GM21423 (cell line): ENCODE measurements at regions not wholly inside any gene's neighbourhood (a gene's known extent, or its start where the extent isn't known, plus 50 kb on each side); places are given as distances from the start of the nearest gene placed in this dataset.
"Not testable (repeated sequence)": the region's sequence is repeated elsewhere in the genome, so short reads cannot be mapped to it uniquely, and the experiment has no call there.

Experiments used
- ATAC-seq: cut with Tn5 transposase; IDR thresholded peaks from one replicate; pipeline ENCODE4 v1.9.1; 2021; ENCODE audit warnings: mild to moderate bottlenecking, moderate library complexity; ENCODE audit not compliant: unreplicated experiment

DNA sequence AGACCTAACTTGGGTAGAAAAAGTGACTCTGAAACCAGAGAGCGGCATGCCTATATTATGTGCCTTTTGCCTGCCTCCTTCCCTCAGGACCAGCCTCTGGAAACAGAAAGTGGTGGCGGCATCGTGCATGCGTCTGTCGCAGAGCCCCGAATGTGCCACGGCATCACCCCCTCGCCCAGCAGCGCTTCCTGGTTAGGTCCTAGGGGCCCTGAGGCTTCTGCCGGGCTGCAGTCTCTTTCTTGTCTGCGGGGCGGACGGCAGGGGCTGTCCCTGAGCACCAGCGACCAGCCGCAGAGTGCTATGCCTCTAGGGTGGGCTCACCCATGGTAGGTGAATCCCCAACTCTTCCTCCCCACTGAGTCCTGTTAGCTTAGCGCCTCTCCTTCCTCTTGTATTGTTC, 68.7 kb downstream of the VSIG4 start:
- no peak for ATAC-seq

DNA sequence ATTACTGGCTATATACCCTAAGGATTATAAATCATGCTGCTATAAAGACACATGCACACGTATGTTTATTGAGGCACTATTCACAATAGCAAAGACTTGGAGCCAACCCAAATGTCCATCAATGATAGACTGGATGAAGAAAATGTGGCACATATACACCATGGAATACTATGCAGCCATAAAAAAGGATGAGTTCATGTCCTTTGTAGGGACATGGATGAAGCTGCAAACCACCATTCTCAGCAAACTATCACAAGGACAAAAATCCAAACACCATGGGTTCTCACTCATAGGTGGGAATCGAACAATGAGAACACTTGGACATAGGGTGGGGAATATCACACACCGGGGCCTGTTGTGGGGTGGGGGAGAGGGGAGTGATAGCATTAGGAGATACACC, 72.7 kb downstream of the VSIG4 start:
- not testable (repeated sequence) for ATAC-seq

DNA sequence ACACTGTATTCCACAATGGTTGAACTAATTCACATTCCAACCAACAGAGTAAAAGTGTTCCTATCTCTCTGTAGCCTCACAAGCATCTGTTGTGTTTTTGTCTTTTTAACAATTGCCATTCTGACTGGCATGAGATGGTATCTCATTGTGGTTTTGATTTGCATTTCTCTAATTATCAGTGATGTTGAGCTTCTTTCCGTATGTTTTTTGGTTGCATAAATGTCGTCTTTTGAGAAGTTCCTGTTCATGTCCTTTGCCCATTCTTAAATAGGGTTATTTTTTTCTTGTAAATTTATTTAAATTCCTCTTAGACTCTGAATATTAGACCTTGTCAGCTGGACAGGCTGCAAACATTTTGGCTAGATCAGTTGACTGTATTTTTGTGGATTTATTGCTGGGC, 78.2 kb downstream of the VSIG4 start:
- ATAC-seq: no peak

DNA sequence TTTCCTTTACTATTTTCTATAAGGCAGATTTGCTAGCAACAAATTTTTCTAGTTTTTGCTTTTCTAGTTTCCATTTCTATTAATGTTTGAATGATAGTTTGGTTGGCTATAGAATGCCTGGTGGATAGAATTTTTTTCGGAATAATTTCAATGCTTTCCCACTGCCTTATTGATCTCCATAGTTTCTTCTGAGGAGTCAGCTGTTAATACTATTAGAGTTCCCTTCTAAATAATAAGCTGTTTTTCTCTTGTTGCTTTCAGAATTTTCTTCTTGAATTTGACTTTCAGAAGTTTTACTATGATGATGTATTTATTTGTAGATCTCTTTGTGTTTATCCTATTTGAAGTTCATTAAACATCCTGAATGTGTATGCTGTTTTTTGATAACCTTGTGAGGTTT, 91.8 kb downstream of the VSIG4 start:
- ATAC-seq: no peak

DNA sequence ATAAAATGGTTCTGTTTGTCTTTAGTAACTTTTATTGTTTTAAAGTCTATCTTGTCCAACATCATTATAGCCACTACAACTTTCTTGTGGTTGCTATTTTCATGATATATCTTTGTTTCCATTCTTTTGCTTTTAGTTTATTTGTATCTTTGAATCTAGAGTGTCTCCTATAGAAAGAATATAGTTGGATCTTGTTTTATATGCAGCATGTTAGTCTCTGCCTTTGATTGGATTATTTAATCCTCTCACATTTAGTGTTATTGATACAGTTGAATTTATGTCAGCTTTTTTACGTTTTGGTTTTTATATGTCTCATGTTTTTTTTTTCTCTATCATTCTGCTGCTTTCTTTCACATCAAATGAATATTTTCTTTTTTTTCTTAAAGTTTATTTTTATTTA, 98.1 kb downstream of the VSIG4 start:
- no peak for ATAC-seq

DNA sequence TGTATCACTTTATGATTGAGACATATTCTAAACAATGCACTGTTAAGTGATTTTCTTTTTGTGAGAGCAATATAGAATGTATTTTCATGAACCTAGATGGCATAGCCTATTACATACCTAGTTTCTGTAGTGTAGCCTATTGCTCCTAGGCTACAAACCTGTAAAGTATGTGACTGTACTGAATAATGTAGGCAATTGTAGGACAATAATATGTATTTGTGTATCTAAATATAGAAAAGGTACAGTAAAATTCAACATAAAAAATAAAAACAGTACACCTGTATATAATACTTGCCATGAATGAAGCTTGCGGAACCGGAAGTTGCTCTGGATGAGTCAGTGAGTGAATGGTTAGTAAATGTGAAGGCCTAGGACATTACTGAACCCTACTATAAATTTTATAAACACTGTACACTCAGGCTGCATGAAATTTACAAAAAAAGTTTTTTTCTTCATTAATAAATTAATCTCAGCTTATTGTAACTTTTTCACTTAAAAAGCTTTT, 106.7 kb downstream of the VSIG4 start:
- no peak for ATAC-seq

DNA sequence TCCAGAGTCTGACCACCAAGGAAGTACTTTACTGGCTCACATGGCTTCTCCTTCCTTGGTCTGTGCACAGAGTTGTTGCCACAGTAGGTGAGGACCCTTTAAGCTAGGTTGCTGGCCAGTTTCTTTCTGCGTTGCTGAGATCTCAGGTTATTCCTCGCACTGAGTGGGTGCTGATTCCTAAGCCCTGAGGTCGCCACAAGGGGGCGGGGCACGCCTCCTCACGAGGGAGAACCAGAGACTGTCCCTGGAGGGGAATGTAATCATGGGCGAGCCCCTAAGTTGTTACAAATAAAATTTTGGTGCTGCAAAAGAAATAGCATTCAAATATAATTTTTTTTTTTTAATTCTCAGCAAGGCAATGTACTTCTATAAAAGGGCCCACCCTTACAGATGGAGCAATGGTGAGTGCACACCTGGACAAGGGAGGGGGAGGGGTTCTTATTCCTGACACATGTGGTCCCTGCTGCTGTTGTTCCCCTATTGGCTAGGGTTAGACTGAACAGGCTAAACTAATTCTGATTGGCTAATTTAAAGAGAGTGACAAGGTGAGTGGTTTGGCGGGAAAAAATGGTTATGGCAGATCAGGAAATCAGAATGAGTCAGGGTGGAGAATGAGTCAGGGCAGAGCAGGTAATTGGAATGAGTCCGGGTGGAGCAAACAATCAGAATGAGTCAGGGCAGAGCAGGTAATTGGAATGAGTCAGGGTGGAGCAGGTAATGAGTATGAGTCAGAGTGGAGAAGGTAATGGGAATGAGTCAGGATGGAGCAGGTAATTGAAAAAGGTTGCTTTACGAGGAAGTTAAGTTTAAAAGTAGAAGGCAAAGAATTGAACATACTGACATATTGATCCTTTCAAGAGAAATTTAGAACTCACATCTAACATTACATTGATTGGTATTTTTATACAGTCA, 107.5 kb downstream of the VSIG4 start:
- no peak for ATAC-seq

- ATAC-seq: no peak
Observed at GRCh38 chrX:65928522-65928921, 111.4 kb downstream of the VSIG4 start.

GRCh38 chrX:65927386-65927785, 112.5 kb downstream of the VSIG4 start:
- ATAC-seq: not testable (repeated sequence)

DNA sequence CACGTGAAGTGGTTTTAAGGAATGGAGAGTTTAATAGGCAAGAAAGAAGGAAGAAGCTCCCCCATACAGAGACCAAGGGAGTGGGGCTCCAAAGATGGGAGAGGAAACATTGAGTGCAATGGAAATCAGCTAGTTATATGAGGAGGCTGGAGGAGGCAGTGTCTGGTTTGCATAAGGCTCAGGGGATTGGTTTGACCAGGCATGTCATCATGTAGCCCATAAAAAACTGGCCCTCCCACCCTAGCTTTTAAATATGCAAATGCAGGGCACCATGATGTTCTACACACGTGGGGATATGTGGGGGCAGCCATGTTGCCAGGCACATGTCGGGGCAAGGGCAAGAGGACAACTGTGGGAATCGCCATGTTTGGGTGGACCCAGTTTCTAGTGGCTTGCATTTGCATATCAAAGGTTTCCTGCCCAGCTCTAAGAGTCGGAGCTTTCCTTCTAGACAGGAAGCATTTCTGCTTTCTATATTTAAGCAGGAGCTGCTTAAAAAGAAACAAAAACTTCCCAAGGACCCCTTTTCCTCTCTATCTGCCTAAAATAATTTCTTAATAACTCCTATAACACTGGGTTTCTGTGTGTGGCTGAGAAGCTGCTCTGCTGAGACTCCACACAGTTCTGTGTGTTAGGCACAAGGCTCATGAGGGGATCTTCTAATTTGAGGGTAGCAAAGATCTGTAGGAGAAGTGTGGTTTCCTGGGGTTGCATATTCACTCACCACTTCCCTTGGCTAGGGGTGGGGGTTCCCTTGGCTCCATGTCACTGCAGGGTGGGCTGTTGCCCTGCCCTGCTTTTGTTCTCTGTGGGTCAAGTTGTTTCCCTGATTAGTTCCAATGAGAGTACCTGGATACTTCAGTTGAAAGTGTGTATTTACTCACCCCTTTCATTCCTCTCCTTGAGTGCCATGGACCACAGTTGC, 113.5 kb downstream of the VSIG4 start:
- ATAC-seq: peak; percentile 79

- ATAC-seq: no peak
Observed at GRCh38 chrX:65925592-65925991, 114.3 kb downstream of the VSIG4 start.

DNA sequence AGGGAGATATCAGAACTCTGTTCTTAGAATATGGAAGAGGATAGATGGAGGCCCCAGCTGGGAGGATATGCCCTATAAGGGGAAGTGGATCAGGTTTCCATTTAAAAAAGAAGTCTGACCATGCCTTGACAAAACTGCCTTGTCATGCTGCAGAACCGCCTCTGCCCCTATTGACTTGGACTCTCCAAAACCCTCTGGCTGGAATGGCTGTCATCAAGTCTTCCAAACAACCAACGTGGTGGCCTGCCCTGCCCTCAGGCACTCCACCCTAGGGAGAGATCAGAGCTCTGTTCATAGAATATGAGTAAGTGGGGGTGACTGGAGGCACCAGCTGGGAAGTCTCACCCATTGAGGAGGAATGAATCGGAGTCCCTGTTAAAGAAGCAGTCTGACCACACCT, 114.9 kb downstream of the VSIG4 start:
- no peak for ATAC-seq

GRCh38 chrX:65921363-65921762, 118.5 kb downstream of the VSIG4 start:
- no peak for ATAC-seq

DNA sequence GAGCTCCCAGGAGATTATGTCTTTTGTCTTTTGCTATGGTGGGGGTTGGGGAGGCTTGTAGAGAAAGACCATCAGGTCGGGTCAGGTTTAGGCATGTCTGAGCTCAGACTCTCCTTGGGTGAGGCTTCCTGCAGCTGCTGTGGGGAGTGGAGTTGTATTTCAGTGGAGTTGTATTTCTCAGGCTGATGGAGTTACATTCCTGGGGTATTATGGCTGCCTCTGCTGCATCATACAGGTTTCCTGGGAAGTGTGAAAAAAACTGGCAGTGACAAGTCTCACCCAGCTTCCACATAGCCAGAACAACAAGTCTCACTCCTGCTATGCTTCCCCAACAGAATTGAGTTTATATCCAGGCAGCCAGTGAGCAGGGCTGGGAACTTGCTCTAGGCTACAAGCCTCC, 119.3 kb downstream of the VSIG4 start:
- ATAC-seq: no peak

GRCh38 chrX:65910899-65911298, 129.0 kb downstream of the VSIG4 start:
- no peak for ATAC-seq

DNA sequence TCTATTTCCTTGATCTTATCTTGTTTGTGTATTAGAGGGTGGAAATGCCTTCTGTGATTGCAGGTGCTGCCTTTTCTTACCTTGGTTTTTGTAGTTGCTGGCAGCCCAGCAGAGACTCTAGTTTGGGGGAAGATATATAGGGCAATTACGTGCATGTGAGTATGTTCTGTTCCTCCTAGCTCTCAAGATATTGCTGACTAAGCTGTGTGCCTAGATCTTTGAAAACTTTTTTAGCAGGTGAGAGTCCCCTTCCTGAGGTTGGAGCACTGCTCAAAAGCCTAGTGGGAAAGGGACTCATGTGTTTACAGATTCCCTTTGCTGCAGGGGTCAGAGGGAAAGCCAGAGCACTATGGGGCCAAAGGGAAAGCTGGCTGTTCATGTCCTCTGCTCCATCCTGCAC, 136.1 kb downstream of the VSIG4 start:
- no peak for ATAC-seq

DNA sequence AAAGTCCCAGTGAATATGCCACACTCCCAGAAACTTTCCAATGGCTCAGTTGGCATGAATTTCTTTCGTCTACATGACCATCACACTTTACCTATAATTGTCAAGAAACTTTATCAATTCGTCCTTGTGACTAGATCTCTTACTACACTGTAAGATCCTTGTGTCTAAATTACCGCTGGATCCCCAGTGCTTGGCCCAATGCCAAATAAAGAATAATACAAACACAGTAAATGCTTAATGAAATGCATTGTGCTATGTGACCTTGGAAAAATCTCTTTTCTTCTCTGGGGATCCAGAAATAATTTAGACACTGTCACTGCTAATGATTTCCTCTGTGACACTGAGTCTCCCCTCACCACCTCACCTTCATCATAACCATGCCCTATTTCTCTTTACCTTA, 137.9 kb downstream of the VSIG4 start:
- ATAC-seq: no peak

DNA sequence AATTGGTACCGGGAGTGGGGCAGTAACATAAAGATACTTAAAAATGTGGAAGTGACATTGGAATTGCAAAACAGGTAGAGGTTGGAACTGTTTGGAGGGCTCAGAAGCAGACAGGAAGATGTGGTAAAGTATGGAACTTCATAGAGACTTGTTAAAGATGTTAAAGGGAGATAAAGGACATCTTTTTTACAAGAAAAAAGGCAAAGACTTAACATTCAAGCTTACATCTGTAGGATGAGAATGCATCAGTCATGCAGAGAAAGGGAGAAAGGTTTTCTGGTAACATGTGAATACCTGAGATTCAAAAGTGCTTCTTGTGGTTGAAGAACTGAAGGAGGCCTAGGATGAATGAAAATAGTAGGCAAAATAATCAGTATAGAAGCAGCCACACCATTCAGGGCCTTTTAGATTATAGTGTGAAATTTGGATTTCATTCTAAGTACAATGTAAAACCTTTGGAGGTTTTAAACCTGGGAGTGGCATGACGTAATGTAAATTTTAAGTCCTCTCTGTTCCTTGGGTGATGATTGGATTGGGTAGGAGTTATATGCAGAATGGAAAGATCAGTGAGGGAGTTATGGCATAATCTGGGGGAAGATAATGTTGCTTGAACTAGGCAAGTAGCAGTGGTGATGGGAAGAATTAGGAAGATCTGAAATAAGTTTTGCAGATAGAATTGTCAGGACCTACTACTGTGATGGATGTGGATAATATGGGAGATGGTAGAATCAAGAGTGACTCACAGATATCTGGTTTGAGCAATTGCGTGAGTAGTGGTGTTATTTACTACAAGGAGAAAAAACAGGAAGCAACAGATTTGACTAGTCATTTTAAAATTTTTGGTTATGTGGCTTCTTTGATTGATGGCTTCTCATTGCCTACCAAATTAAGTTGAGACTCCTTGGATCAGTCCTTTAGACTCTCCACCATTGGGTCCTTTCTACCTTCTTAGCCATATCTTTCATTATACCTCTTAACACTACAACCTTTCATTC, 138.7 kb downstream of the VSIG4 start:
- ATAC-seq: no peak

DNA sequence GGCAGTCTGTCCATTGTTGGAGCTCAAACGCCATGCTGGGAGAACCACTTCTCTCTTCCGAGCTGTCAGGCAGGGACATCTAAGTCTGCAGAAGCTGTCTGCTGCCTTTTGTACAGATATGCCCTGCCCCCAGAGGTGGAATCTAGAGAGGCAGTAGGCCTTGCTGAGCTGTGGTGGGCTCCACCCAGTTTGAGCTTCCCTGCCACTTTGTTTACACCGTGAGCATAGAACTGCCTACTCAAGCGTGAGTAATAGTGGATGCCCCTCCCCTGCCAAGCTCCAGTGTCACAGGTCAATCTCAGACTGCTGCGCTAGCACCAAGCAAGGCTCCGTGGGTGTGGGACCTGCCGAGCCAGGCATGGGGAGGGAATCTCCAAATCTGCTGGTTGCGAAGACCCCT, 145.7 kb downstream of the VSIG4 start:
- ATAC-seq: no peak

- not testable (repeated sequence) for ATAC-seq
Observed at GRCh38 chrX:65891817-65892216, 148.1 kb downstream of the VSIG4 start.
